ENCODE measurements at regions not wholly inside any gene's neighbourhood (a gene's known extent, or its start where the extent isn't known, plus 50 kb on each side); places are given as distances from the start of the nearest gene placed in this dataset.

DNA sequence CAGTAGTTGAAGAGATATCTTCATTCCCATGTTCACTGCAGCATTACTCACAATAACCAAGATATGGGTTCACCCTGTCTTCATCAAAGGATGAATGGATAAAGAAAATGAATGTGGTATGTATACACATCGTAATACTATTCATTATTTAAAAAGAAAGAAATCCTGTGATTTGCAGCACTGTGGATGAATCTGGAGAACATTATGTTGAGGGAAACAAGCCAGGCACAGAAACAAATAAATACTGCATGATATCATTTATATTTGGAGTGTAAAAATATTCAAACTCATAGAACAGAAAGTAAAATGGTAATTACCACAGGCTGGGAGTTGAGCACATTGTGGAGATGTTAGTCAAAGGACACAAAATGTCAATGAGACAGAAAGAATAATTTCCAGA is 977.2 kb downstream of the AMY1C start:
- TF ChIP-seq POLR2AphosphoS5 (IDR thresholded peaks at IDR 0.05; ENCODE audit: low read depth, low read length): no peak
- no peak for TF ChIP-seq TAF1 (IDR thresholded peaks at IDR 0.05; ENCODE audit: borderline replicate concordance, insufficient read depth, low read length)
- TF ChIP-seq FOXP2 (optimal IDR thresholded peaks at IDR 0.05; ENCODE audit: borderline replicate concordance, extremely low read depth, extremely low read length, insufficient read depth): no peak
- no peak for TF ChIP-seq SIN3A (IDR thresholded peaks at IDR 0.05; ENCODE audit: borderline replicate concordance, insufficient read depth, low read length)
- no peak for TF ChIP-seq REST (IDR thresholded peaks at IDR 0.05; ENCODE audit: insufficient read depth in 1 of 2, low read depth in 2 of 2, low read length in 2 of 2)

DNA sequence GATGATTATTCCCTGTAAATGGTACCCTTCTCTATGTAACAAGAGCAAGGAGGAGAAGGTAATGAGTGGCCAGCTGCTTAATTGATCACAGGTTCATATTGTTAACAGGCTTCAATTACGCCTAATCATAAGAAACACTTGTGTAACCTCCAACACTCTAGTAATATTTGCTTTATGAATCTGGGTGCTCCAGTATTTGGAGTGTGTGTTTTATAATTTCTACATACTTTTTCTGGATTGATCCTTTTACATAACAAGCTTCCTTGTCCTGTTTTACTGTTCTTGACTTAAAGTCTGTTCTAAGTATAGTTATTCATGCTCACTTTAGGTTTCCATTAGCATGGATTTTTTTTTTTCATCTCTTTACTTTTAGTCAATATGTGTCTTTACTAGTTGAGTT is 984.2 kb downstream of the AMY1C start:
- TF ChIP-seq FOXP2 (optimal IDR thresholded peaks at IDR 0.05; ENCODE audit: borderline replicate concordance, extremely low read depth, extremely low read length, insufficient read depth): no peak
- no peak for TF ChIP-seq SIN3A (IDR thresholded peaks at IDR 0.05; ENCODE audit: borderline replicate concordance, insufficient read depth, low read length)
- TF ChIP-seq REST (IDR thresholded peaks at IDR 0.05; ENCODE audit: insufficient read depth in 1 of 2, low read depth in 2 of 2, low read length in 2 of 2): no peak
- TF ChIP-seq POLR2AphosphoS5 (IDR thresholded peaks at IDR 0.05; ENCODE audit: low read depth, low read length): no peak
- TF ChIP-seq TAF1 (IDR thresholded peaks at IDR 0.05; ENCODE audit: borderline replicate concordance, insufficient read depth, low read length): no peak

DNA sequence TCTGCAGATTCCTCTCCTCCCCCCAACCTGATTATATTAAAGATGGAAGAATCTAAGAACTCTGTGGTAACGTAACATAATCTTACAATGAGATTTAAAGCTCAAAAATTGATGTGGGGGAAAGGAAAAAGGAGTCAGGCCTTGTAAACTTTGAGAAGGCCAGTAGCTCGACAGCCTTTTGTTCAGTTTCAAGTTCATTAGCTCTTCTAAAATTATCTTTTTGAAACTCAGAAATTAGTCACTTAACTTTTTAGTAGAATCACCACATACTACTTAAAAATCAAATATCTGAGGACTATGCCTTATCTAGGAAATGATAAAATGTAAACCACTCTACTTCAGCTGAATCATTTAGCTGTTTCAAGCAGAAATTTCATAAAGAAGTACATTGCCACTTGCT is 996.2 kb downstream of the AMY1C start:
- TF ChIP-seq REST (IDR thresholded peaks at IDR 0.05; ENCODE audit: insufficient read depth in 1 of 2, low read depth in 2 of 2, low read length in 2 of 2) (no peak), FOXP2 (optimal IDR thresholded peaks at IDR 0.05; ENCODE audit: borderline replicate concordance, extremely low read depth, extremely low read length, insufficient read depth) (no peak), TAF1 (IDR thresholded peaks at IDR 0.05; ENCODE audit: borderline replicate concordance, insufficient read depth, low read length) (no peak)

DNA sequence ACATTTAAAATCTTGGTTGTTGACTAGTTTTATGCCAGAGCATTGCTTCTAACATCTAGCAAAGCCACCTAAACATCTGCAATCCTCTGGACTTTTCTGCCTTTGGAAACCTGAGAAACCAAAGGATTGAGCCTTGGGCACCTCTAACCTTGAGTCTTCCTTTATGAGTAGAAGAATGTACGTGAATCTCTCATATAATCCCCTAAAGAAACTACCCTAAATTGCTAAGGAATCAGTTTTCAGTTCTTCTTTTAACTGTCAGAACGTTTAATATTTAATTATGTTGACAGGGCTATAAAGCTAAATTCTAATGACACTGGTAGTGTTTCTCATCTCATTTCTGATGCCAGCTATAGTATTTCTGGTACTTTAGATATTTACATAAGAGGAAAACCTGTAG is 997.3 kb downstream of the AMY1C start:
- no peak for TF ChIP-seq TAF1 (IDR thresholded peaks at IDR 0.05; ENCODE audit: borderline replicate concordance, insufficient read depth, low read length)
- TF ChIP-seq REST (IDR thresholded peaks at IDR 0.05; ENCODE audit: insufficient read depth in 1 of 2, low read depth in 2 of 2, low read length in 2 of 2): no peak
- TF ChIP-seq SIN3A (IDR thresholded peaks at IDR 0.05; ENCODE audit: borderline replicate concordance, insufficient read depth, low read length): no peak
- no peak for TF ChIP-seq POLR2AphosphoS5 (IDR thresholded peaks at IDR 0.05; ENCODE audit: low read depth, low read length)
- no peak for TF ChIP-seq FOXP2 (optimal IDR thresholded peaks at IDR 0.05; ENCODE audit: borderline replicate concordance, extremely low read depth, extremely low read length, insufficient read depth)

GRCh38 chr1:104760017-104760416 is 1010.3 kb downstream of the AMY1C start:
- no peak for TF ChIP-seq REST (IDR thresholded peaks at IDR 0.05; ENCODE audit: insufficient read depth in 1 of 2, low read depth in 2 of 2, low read length in 2 of 2)
